Islet of Langerhans (tissue), 1 donor: ENCODE measurements at regions not wholly inside any gene's neighbourhood (a gene's known extent, or its start where the extent isn't known, plus 50 kb on each side); places are given as distances from the start of the nearest gene placed in this dataset.

Experiments
- FAIRE-seq: peaks from one replicate; lab custom pipeline; 2011; peaks lifted over from hg19 to GRCh38; lab: Jason Lieb, UNC

- FAIRE-seq, result no peak
These were observed 70.0 kb upstream of the KLF4 start for GRCh38 chr9:107559494-107560086.

- FAIRE-seq, result no peak
These were observed 67.8 kb upstream of the KLF4 start for GRCh38 chr9:107557236-107557990.

GRCh38 chr9:107554636-107555035 lies 65.1 kb upstream of the KLF4 start:
- no peak for FAIRE-seq

GRCh38 chr9:107548298-107549142 lies 59.0 kb upstream of the KLF4 start:
- FAIRE-seq, result no peak

- FAIRE-seq, result no peak
These were observed 58.3 kb upstream of the KLF4 start for GRCh38 chr9:107547772-107548297.

GRCh38 chr9:107547303-107547702 lies 57.7 kb upstream of the KLF4 start:
- FAIRE-seq, result no peak

GRCh38 chr9:107546859-107547258 lies 57.3 kb upstream of the KLF4 start:
- peak; percentile 9 for FAIRE-seq

GRCh38 chr9:107545036-107545435 lies 55.5 kb upstream of the KLF4 start:
- FAIRE-seq, result no peak

GRCh38 chr9:107542411-107543157 lies 53.0 kb upstream of the KLF4 start:
- FAIRE-seq, result no peak

GRCh38 chr9:107541523-107541922 lies 52.0 kb upstream of the KLF4 start:
- no peak for FAIRE-seq

GRCh38 chr9:107540164-107540561 lies 50.6 kb upstream of the KLF4 start:
- FAIRE-seq, result no peak

- no peak for FAIRE-seq
These were observed 50.0 kb upstream of the KLF4 start for GRCh38 chr9:107539427-107540163.
